ENCODE measurements at regions not wholly inside any gene's neighbourhood (a gene's known extent, or its start where the extent isn't known, plus 50 kb on each side); places are given as distances from the start of the nearest gene placed in this dataset.

DNA sequence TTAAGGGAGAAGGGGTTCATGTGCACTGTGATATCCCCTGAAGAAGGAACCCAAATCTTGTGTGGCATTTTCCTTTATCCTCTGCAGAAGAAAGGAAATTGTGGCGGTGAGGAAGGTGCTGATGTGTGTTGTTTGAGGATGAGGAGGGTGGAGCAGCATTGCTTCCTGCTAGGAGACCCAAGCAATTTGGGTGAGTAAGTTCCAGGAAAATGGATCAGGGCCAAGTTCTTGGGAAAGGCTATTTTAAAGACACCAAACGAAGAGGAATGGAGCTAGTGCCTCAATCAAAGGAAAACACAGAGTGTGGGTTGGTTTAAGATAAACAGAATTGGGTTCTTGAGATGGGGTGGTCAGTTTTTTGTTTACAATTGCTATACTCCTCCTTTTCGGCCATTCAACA, 86.7 kb upstream of the MARK1 start:
- Histone ChIP-seq H3K79me2 (ENCODE audit: control insufficient read depth in 1 of 2, insufficient read depth in 2 of 2, low read length in 2 of 2) (no peaks in the 10 kb centered on the region), H3K18ac (ENCODE audit: extremely low read depth, low read length) (no peak overlapping the region), H4K8ac (ENCODE audit: extremely low read depth, insufficient read depth, low read length) (no peak overlapping the region), H3K36me3 (ENCODE audit: control insufficient read depth in 2 of 4, insufficient read depth in 4 of 4, low read length in 3 of 4) (no peaks in the 10 kb centered on the region), H3K4me3 (ENCODE audit: extremely low read depth in 1 of 4, insufficient read depth in 2 of 4, low read depth in 3 of 4, low read length in 4 of 4) (no peak overlapping the region), H2BK15ac (ENCODE audit: low read length) (no peak overlapping the region), H2BK5ac (ENCODE audit: low read depth, low read length) (no peak overlapping the region), H3K27ac (ENCODE audit: low read depth, low read length) (no peak overlapping the region), H2AFZ (ENCODE audit: low read length) (peak overlapping the region; percentile 68), H2AK5ac (ENCODE audit: low read depth, low read length) (no peak overlapping the region), H3K27me3 (replicated peaks in 1 of 4; ENCODE audit: control insufficient read depth in 3 of 4, extremely low read depth in 1 of 4, insufficient read depth in 3 of 4, low read length in 3 of 4) (no peaks in the 10 kb centered on the region), H2BK120ac (replicated peaks; ENCODE audit: low read depth, low read length) (no peak overlapping the region), H3K23me2 (ENCODE audit: low read depth, low read length) (no peaks in the 10 kb centered on the region), H4K91ac (replicated peaks; ENCODE audit: insufficient read length, low read length) (no peak overlapping the region), H3K9me3 (ENCODE audit: insufficient read depth in 2 of 2, low read depth in 1 of 2, low read length in 1 of 2) (0 out of 4 replicates have a peak, but pooled peaks cover 0 to 2% of the 10 kb centered on the region in 2 experiments), H2BK20ac (ENCODE audit: low read length) (no peak overlapping the region), H2BK12ac (ENCODE audit: low read depth, low read length) (no peak overlapping the region), H3K79me1 (ENCODE audit: low read depth, low read length) (no peaks in the 10 kb centered on the region), H3K14ac (ENCODE audit: insufficient read length) (no peak overlapping the region), H3K4me2 (ENCODE audit: insufficient read depth in 1 of 2, low read depth in 2 of 2, low read length in 2 of 2) (no peak overlapping the region), H4K5ac (ENCODE audit: insufficient read length, low read depth, low read length) (no peak overlapping the region), H3K23ac (ENCODE audit: insufficient read length) (no peak overlapping the region), H4K20me1 (replicated peaks in 1 of 2; ENCODE audit: control insufficient read depth in 1 of 2, insufficient read depth in 2 of 2, low read length in 2 of 2) (no peaks in the 10 kb centered on the region), H3K4ac (replicated peaks; ENCODE audit: insufficient read length, low read depth, low read length) (no peak overlapping the region), H3K4me1 (replicated peaks in 1 of 4; ENCODE audit: control insufficient read depth in 3 of 4, insufficient read depth in 4 of 4, low read length in 3 of 4) (no peaks in the 10 kb centered on the region), H3K9ac (replicated peaks in 1 of 4; ENCODE audit: extremely low read depth in 1 of 4, low read depth in 3 of 4, low read length in 3 of 4) (no peak overlapping the region), H3K56ac (replicated peaks; ENCODE audit: insufficient read length, low read depth, low read length) (no peak overlapping the region)
- no peak for DNase-seq (ENCODE audit: low read depth in 1 of 2, low spot score in 2 of 2)
- ChIA-PET POLR2A (ENCODE audit: partially characterized antibody) (no interaction called here), CTCF (ENCODE audit: partially characterized antibody) (interaction anchor here (1.0 to 1.3 kb wide), 4 partner anchors 9 to 293 kb away, joined by 3 to 4 read pairs (median 3); no protein-coding TSS in a partner anchor)
- 83% methylated on average over 3 of the region's 3 CpGs; no CpG with 5 or more reads in 1 of the 2 experiments for WGBS, 2 experiments (ENCODE audit: extremely low coverage in 1 of 2, insufficient coverage in 1 of 2, insufficient read length in 1 of 2, insufficient replicate concordance in 2 of 2, low coverage in 1 of 2, low lambda C conversion rate in 2 of 2, missing lambda C conversion rate in 1 of 2)
- TF ChIP-seq CHD2 (IDR thresholded peaks at IDR 0.05; ENCODE audit: low read length) (no peak), TEAD4 (IDR thresholded peaks at IDR 0.05; ENCODE audit: low read depth, low read length) (no peak), BCL11A (IDR thresholded peaks at IDR 0.05; ENCODE audit: low read depth in 2 of 2, low read length in 2 of 2) (no peak)
- FAIRE-seq, result no peak

All from H1 (cell line).